AG04449 (cell line): ENCODE measurements at regions not wholly inside any gene's neighbourhood (a gene's known extent, or its start where the extent isn't known, plus 50 kb on each side); places are given as distances from the start of the nearest gene placed in this dataset.

Experiments used
- CTCF ChIA-PET: fragments of 350-600 bp; formaldehyde crosslinking; extraction: SDS; loops from one replicate; lab custom pipeline; 2021; ENCODE audit warnings: antibody characterized with exemption; lab: Yijun Ruan, JAX
- POLR2A ChIA-PET: fragments of 400-600, 350-600 bp; formaldehyde crosslinking; extraction: SDS; loops from one replicate; lab custom pipeline; 2020; ENCODE audit warnings: antibody characterized with exemption, inconsistent platforms; lab: Yijun Ruan, JAX
- DNase-seq: peaks from one replicate; pipeline ENCODE4 v3.0.0-alpha.2; 2010; ENCODE audit warnings: low read depth, low spot score
- H3K4me3 ChIP-seq: 2 replicates; pipeline ENCODE4 v1.5.1; 2011; ENCODE audit warnings: low read depth, mild to moderate bottlenecking, control low read depth, low read length
- TF ChIP-seq, protein P1 (sequence below): IDR thresholded peaks from one replicate; pipeline ENCODE4 v1.5.1; 2011; ENCODE audit warnings: mild to moderate bottlenecking, moderate library complexity, low read length, control low read depth, inconsistent platforms; ENCODE audit not compliant: insufficient read depth; ENCODE audit errors: missing control alignments

DNA sequence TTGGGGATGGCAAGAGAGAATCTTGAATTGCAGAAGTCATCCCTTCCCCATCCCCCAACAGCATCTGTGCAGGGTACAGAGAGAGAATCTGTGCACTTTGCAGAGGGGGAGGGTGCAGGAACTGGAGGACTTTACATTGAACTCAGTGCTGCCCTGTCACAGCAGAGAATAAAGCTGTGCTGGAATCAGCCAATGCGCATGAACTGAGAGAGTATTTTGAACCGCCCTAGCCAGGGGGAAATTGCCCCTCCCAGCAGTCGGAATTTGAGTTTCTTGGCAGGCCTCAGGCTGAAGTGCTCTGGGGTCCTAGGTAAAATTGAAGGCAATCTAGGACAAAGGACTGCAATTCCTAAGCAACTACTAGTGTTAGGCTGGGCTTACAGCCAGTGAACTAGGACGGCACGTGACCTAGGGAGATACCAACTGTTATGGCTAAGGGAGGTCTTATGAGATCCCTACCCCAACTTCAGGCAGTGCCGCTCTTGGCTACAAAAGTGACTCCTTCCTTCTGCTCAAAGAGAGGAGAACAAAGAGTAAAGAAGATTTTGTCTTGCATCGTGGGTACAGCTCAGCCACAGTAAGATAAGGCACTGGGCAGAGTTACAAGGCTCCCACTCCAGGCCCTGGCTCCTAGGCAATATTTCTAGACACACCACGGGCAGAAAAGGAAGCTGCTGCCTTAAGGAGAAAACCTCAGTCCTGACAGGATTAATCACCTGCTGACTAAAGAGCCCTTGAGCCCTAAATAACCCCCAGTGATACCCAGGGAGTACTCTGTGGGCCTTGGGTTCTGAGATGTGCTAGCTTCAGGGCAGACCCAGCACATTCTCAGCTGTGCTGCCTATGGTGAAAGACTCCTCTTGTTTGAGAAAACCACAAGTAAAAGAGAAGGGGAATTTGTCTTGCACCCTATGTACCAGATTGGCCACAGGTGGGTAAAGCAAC lies 300.5 kb upstream of the ALCAM start:
- CTCF ChIA-PET, result interaction anchor here (1.4 kb wide), 1 partner anchor 8 kb away, joined by 3 read pairs; no protein-coding TSS in a partner anchor
- TF ChIP-seq, protein P1, sequence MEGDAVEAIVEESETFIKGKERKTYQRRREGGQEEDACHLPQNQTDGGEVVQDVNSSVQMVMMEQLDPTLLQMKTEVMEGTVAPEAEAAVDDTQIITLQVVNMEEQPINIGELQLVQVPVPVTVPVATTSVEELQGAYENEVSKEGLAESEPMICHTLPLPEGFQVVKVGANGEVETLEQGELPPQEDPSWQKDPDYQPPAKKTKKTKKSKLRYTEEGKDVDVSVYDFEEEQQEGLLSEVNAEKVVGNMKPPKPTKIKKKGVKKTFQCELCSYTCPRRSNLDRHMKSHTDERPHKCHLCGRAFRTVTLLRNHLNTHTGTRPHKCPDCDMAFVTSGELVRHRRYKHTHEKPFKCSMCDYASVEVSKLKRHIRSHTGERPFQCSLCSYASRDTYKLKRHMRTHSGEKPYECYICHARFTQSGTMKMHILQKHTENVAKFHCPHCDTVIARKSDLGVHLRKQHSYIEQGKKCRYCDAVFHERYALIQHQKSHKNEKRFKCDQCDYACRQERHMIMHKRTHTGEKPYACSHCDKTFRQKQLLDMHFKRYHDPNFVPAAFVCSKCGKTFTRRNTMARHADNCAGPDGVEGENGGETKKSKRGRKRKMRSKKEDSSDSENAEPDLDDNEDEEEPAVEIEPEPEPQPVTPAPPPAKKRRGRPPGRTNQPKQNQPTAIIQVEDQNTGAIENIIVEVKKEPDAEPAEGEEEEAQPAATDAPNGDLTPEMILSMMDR, result no peak
- no peak for DNase-seq
- POLR2A ChIA-PET, result no interaction called here
- H3K4me3 ChIP-seq, result no peak overlapping the region

DNA sequence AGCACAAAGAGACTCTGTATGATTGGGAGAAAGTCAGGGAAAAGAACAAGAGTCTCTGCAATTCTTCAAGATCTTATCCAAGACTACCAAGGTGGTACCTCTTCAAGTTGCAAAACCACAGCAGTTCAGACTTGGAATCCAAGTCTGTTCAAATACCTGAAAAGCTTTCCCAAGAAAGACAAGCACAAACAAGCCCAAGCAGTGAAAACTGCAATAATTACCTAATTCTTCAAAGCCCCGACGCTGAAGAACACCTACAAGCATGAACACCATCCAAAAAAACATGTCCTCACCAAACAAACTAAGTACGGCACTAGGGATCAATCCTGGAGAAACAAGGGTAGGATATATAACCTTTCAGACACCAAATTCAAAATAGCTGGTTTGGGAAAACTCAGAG lies 299.3 kb upstream of the ALCAM start:
- TF ChIP-seq, protein P1, result no peak

DNA sequence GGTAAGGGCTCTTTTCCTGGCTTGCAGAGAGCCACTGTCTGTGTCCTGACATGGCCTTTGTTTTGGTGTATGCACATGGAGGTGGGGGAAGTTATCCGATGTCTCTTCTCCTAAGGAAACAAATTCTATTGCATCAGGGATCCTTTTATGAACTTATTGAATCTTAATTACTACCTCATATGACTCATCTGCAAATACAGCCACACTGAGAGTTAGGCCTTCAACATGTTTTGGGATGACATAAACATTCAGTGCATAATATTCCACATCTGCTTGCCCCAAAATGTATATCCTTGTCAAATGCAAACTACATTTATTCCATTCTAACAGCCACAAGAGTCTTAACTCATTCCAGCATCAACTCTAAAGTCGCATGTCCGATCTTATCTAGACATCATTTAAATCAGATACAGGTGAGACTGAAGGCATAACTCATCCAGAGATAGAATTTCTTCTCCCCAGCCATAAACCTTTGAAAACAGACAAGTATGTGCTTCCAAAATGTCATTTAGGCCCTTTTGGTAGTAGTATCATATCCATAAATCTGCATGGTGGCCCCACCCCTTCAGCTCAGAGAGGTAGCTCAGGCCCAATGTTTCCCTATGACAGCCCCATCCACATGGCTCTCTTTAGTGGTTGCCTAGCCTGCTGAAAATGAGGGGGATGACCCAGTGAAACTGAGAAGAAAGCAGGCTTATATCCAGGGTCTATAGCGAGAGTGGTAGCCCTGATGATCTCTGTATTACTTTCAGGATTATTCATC lies 289.5 kb upstream of the ALCAM start:
- H3K4me3 ChIP-seq, result no peak overlapping the region
- ChIA-PET POLR2A (no interaction called here), CTCF (no interaction called here)
- TF ChIP-seq, protein P1, result no peak
- DNase-seq, result no peak

More for the DNA sequence above, 299.3 kb upstream of the ALCAM start:
- no peak overlapping the region for H3K4me3 ChIP-seq
- ChIA-PET CTCF (interaction anchor here (1.4 kb wide), 1 partner anchor 9 kb away, joined by 3 read pairs; no protein-coding TSS in a partner anchor), POLR2A (no interaction called here)
- no peak for DNase-seq

DNA sequence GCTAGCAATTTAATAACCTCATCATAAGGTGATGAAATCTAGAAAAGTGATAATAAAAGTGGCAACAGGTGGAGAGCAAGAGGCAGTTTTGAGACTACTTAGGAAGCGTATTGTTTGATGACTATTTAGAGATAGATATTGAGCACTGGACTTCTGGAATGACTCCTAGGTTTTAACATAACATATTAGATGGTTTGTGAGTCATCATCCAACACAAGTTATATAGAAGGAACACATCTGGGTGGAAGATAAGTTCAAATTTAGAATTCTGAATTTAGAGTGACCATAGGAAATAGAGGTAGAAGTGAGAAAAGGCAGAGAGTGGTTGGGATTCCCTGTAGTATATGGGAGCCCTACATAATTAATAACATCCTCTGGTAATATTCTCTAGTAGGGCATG lies 282.8 kb upstream of the ALCAM start:
- no peak for DNase-seq
- CTCF ChIA-PET, result no interaction called here
- TF ChIP-seq, protein P1, result no peak
- H3K4me3 ChIP-seq, result no peak overlapping the region
- POLR2A ChIA-PET, result no interaction called here

DNA sequence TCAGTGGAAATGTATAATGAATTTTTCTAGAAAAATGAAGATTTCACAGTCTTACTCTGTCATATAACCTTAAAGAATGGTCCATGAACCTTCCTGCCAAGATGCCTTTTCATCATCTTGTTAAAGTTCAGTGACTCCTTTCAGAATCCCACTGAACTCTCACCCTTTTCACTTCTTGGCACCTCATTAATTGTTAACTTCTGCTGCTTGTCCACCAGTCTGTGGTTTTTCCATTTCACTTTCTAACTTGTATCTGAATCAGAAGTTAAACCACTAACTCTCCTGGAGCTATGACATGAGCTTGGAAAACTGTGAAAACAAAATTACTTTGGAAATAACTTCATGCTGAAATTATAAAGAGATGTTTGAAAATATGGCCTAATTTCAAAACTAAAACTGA lies 281.2 kb upstream of the ALCAM start:
- DNase-seq, result no peak
- H3K4me3 ChIP-seq, result no peak overlapping the region
- TF ChIP-seq, protein P1, result no peak
- CTCF ChIA-PET, result no interaction called here
- POLR2A ChIA-PET, result no interaction called here
